ENCODE measurements at regions not wholly inside any gene's neighbourhood (a gene's known extent, or its start where the extent isn't known, plus 50 kb on each side); places are given as distances from the start of the nearest gene placed in this dataset.

- TF ChIP-seq CTCF (conservative IDR thresholded peaks at IDR 0.05) (no peak), EZH2 (IDR thresholded peaks at IDR 0.05; ENCODE audit: low read depth) (no peak)
Measured at GRCh38 chr1:177591155-177591554, 378.7 kb downstream of the SEC16B start.

All from PC-9 (cell line).